ENCODE measurements at regions not wholly inside any gene's neighbourhood (a gene's known extent, or its start where the extent isn't known, plus 50 kb on each side); places are given as distances from the start of the nearest gene placed in this dataset.

GRCh38 chr6:91428296-91428695 is 841.4 kb upstream of the MAP3K7 start:
- no peak for TF ChIP-seq TAF1 (IDR thresholded peaks at IDR 0.05; ENCODE audit: borderline replicate concordance, low read depth, low read length)
- TF ChIP-seq POLR2A (IDR thresholded peaks at IDR 0.05; ENCODE audit: low read depth, low read length) = no peak
